Mammary epithelial cell (primary cell): ENCODE measurements at regions not wholly inside any gene's neighbourhood (a gene's known extent, or its start where the extent isn't known, plus 50 kb on each side); places are given as distances from the start of the nearest gene placed in this dataset.

Experiments used
- CTCF ChIP-seq, 2 donors: IDR thresholded peaks in 1 of 2; conservative IDR thresholded peaks in 1 of 2; 2 replicates each; pipeline ENCODE4 v1.5.1; 2011 to 2012; ENCODE audit warnings: inconsistent platforms in 2 of 2, low read length in 2 of 2, mild to moderate bottlenecking in 2 of 2, control low read depth in 1 of 2, low read depth in 1 of 2; ENCODE audit not compliant: insufficient read depth in 1 of 2; ENCODE audit errors: extremely low read depth in 1 of 2
- EZH2 ChIP-seq: IDR thresholded peaks from 2 replicates; pipeline ENCODE4 v1.6.1; 2012; ENCODE audit warnings: low read length, inconsistent platforms, borderline replicate concordance

- no peak for TF ChIP-seq CTCF (conservative IDR thresholded peaks at IDR 0.05 in 1 of 2, IDR thresholded peaks at IDR 0.05 in 1 of 2; ENCODE audit: extremely low read depth in 1 of 2, insufficient read depth in 1 of 2, low read depth in 1 of 2, low read length in 2 of 2)
- no peak for TF ChIP-seq EZH2
Observed at GRCh38 chr2:226267516-226268289, 531.9 kb downstream of the IRS1 start.
